ENCODE measurements at regions not wholly inside any gene's neighbourhood (a gene's known extent, or its start where the extent isn't known, plus 50 kb on each side); places are given as distances from the start of the nearest gene placed in this dataset.

GRCh38 chr13:107574517-107575210 lies 640.7 kb downstream of the LIG4 start:
- Histone ChIP-seq H3K27me3 (ENCODE audit: insufficient read depth, low read depth, low read length) (no peaks in the 10 kb centered on the region), H3K36me3 (ENCODE audit: insufficient read depth, low read length) (no peaks in the 10 kb centered on the region), H3K9me2 (ENCODE audit: insufficient read depth, low read length) (no peaks in the 10 kb centered on the region), H3K4me2 (ENCODE audit: low read length) (no peak overlapping the region), H3K9ac (ENCODE audit: low read length) (no peak overlapping the region), H3K9me3 (ENCODE audit: low read length) (no peaks in the 10 kb centered on the region), H3K27ac (ENCODE audit: low read length) (no peak overlapping the region), H3K79me2 (replicated peaks; ENCODE audit: insufficient read depth, low read length) (no peaks in the 10 kb centered on the region), H2AFZ (ENCODE audit: low read depth, low read length) (no peak overlapping the region), H3F3A (ENCODE audit: insufficient read depth, low read length, poor library complexity, severe bottlenecking) (no peaks in the 10 kb centered on the region), H4K20me1 (ENCODE audit: insufficient read depth) (no peaks in the 10 kb centered on the region), H3K4me3 (ENCODE audit: low read length) (no peak overlapping the region)
- TF ChIP-seq CTCF (IDR thresholded peaks at IDR 0.05; ENCODE audit: poor library complexity, severe bottlenecking) (no peak), EZH2 (IDR thresholded peaks at IDR 0.05; ENCODE audit: borderline replicate concordance, insufficient read depth, low read length, poor library complexity, severe bottlenecking) (no peak), RAD21 (conservative IDR thresholded peaks at IDR 0.05) (no peak), MXI1 (conservative IDR thresholded peaks at IDR 0.05; ENCODE audit: poor library complexity, severe bottlenecking) (no peak), EP300 (conservative IDR thresholded peaks at IDR 0.05; ENCODE audit: poor library complexity, severe bottlenecking) (no peak), TAF1 (IDR thresholded peaks at IDR 0.05; ENCODE audit: low read depth) (no peak), REST (IDR thresholded peaks at IDR 0.05; ENCODE audit: borderline replicate concordance) (no peak), SMC3 (conservative IDR thresholded peaks at IDR 0.05; ENCODE audit: poor library complexity) (no peak), POLR2AphosphoS5 (IDR thresholded peaks at IDR 0.05) (no peak)

- TF ChIP-seq EZH2 (IDR thresholded peaks at IDR 0.05; ENCODE audit: borderline replicate concordance, insufficient read depth, low read length, poor library complexity, severe bottlenecking) (no peak), EP300 (conservative IDR thresholded peaks at IDR 0.05; ENCODE audit: poor library complexity, severe bottlenecking) (no peak), TAF1 (IDR thresholded peaks at IDR 0.05; ENCODE audit: low read depth) (no peak), CTCF (IDR thresholded peaks at IDR 0.05; ENCODE audit: poor library complexity, severe bottlenecking) (no peak), SMC3 (conservative IDR thresholded peaks at IDR 0.05; ENCODE audit: poor library complexity) (no peak), POLR2AphosphoS5 (IDR thresholded peaks at IDR 0.05) (no peak), MXI1 (conservative IDR thresholded peaks at IDR 0.05; ENCODE audit: poor library complexity, severe bottlenecking) (no peak), REST (IDR thresholded peaks at IDR 0.05; ENCODE audit: borderline replicate concordance) (no peak), RAD21 (conservative IDR thresholded peaks at IDR 0.05) (no peak)
- H3F3A ChIP-seq (ENCODE audit: insufficient read depth, low read length, poor library complexity, severe bottlenecking): no peaks in the 10 kb centered on the region
Observed at GRCh38 chr13:107573184-107573583, 642.2 kb downstream of the LIG4 start.

More at GRCh38 chr13:107573184-107573583, 642.2 kb downstream of the LIG4 start:
- no peak overlapping the region for H3K4me3 ChIP-seq (ENCODE audit: low read length)
- H2AFZ ChIP-seq (ENCODE audit: low read depth, low read length): no peak overlapping the region
- no peaks in the 10 kb centered on the region for H4K20me1 ChIP-seq (ENCODE audit: insufficient read depth)
- no peak overlapping the region for H3K27ac ChIP-seq (ENCODE audit: low read length)
- no peaks in the 10 kb centered on the region for H3K27me3 ChIP-seq (ENCODE audit: insufficient read depth, low read depth, low read length)
- H3K9me2 ChIP-seq (ENCODE audit: insufficient read depth, low read length): no peaks in the 10 kb centered on the region
- H3K36me3 ChIP-seq (ENCODE audit: insufficient read depth, low read length): no peaks in the 10 kb centered on the region
- no peak overlapping the region for H3K4me2 ChIP-seq (ENCODE audit: low read length)
- H3K79me2 ChIP-seq (replicated peaks; ENCODE audit: insufficient read depth, low read length): no peaks in the 10 kb centered on the region
- no peak overlapping the region for H3K9ac ChIP-seq (ENCODE audit: low read length)
- no peaks in the 10 kb centered on the region for H3K9me3 ChIP-seq (ENCODE audit: low read length)

Measured in neural cell (in vitro differentiated cells).